GOT3 (cell line): ENCODE measurements at regions not wholly inside any gene's neighbourhood (a gene's known extent, or its start where the extent isn't known, plus 50 kb on each side); places are given as distances from the start of the nearest gene placed in this dataset.
A peak's percentile ranks its signal among the peaks of the same experiment; 100 is the strongest.
"Not testable (repeated sequence)": the region's sequence is repeated elsewhere in the genome, so short reads cannot be mapped to it uniquely, and the experiment has no call there.

ENCODE experiments used
- DNase-seq: peaks from one replicate; lab custom pipeline; 2025; ENCODE audit warnings: mixed read lengths; lab: John Stamatoyannopoulos, UW

GRCh38 chr9:39463696-39464095, 108.2 kb downstream of the SPATA31A1 start:
- not testable (repeated sequence) for DNase-seq

- peak; percentile 7 for DNase-seq
These were observed 108.8 kb downstream of the SPATA31A1 start for GRCh38 chr9:39464122-39464777.

GRCh38 chr9:39474499-39474898, 119.0 kb downstream of the SPATA31A1 start:
- not testable (repeated sequence) for DNase-seq

GRCh38 chr9:39483073-39483472, 127.6 kb downstream of the SPATA31A1 start:
- not testable (repeated sequence) for DNase-seq

GRCh38 chr9:39483880-39484279, 128.4 kb downstream of the SPATA31A1 start:
- DNase-seq: not testable (repeated sequence)

GRCh38 chr9:39484292-39484691, 128.8 kb downstream of the SPATA31A1 start:
- DNase-seq: not testable (repeated sequence)

GRCh38 chr9:39487477-39487876, 132.0 kb downstream of the SPATA31A1 start:
- DNase-seq: not testable (repeated sequence)

GRCh38 chr9:39496248-39496647, 140.8 kb downstream of the SPATA31A1 start:
- not testable (repeated sequence) for DNase-seq

GRCh38 chr9:39503178-39503577, 147.7 kb downstream of the SPATA31A1 start:
- not testable (repeated sequence) for DNase-seq

- DNase-seq: not testable (repeated sequence)
These were observed 172.0 kb downstream of the SPATA31A1 start for GRCh38 chr9:39527387-39528029.

GRCh38 chr9:39532597-39532996, 177.1 kb downstream of the SPATA31A1 start:
- not testable (repeated sequence) for DNase-seq

- not testable (repeated sequence) for DNase-seq
These were observed 177.7 kb downstream of the SPATA31A1 start for GRCh38 chr9:39533001-39533762.

- not testable (repeated sequence) for DNase-seq
These were observed 178.5 kb downstream of the SPATA31A1 start for GRCh38 chr9:39533763-39534548.

- not testable (repeated sequence) for DNase-seq
These were observed 179.4 kb downstream of the SPATA31A1 start for GRCh38 chr9:39534897-39535296.

GRCh38 chr9:39542157-39542556, 186.7 kb downstream of the SPATA31A1 start:
- DNase-seq: not testable (repeated sequence)

- DNase-seq: not testable (repeated sequence)
These were observed 189.6 kb downstream of the SPATA31A1 start for GRCh38 chr9:39545079-39545478.

- DNase-seq: not testable (repeated sequence)
These were observed 195.1 kb downstream of the SPATA31A1 start for GRCh38 chr9:39550573-39550972.

GRCh38 chr9:39551544-39551943, 196.1 kb downstream of the SPATA31A1 start:
- not testable (repeated sequence) for DNase-seq

GRCh38 chr9:39552242-39552881, 196.9 kb downstream of the SPATA31A1 start:
- not testable (repeated sequence) for DNase-seq

GRCh38 chr9:39554352-39554751, 198.9 kb downstream of the SPATA31A1 start:
- not testable (repeated sequence) for DNase-seq

- not testable (repeated sequence) for DNase-seq
These were observed 203.9 kb downstream of the SPATA31A1 start for GRCh38 chr9:39559384-39559783.
